ENCODE measurements at regions not wholly inside any gene's neighbourhood (a gene's known extent, or its start where the extent isn't known, plus 50 kb on each side); places are given as distances from the start of the nearest gene placed in this dataset.

GRCh38 chr2:155844461-155844860 is 488.1 kb downstream of the NR4A2 start:
- TF ChIP-seq CTCF (IDR thresholded peaks at IDR 0.05) (no peak), POLR2A (IDR thresholded peaks at IDR 0.05) (no peak), POLR2AphosphoS5 (IDR thresholded peaks at IDR 0.05) (no peak), EP300 (IDR thresholded peaks at IDR 0.05) (no peak)

All from gastroesophageal sphincter (tissue), 3 donors.